CD8-positive, alpha-beta memory T cell (primary cell): ENCODE measurements at regions not wholly inside any gene's neighbourhood (a gene's known extent, or its start where the extent isn't known, plus 50 kb on each side); places are given as distances from the start of the nearest gene placed in this dataset.
"Not testable (repeated sequence)": the region's sequence is repeated elsewhere in the genome, so short reads cannot be mapped to it uniquely, and the experiment has no call there.

Experiments
- CTCF ChIA-PET: fragments of 350-600 bp; sonication (Branson Sonifier 250); formaldehyde crosslinking; loops from one replicate; lab custom pipeline; 2021; ENCODE audit warnings: antibody characterized with exemption; lab: Charles Lee
- POLR2A ChIA-PET: fragments of 350-600 bp; sonication (Branson Sonifier 250); formaldehyde crosslinking; loops from one replicate; lab custom pipeline; 2021; ENCODE audit warnings: antibody characterized with exemption; lab: Charles Lee
- DNase-seq, 5 donors: peaks; one replicate each; pipeline versions ENCODE4 v3.0.0 to v3.0.0-alpha.2; 2020 to 2022; ENCODE audit warnings: mixed read lengths in 1 of 5
- H3K27ac ChIP-seq: one replicate; pipeline ENCODE4 v1.7.0; 2013; ENCODE audit warnings: low read depth, mild to moderate bottlenecking, low read length, moderate library complexity
- H3K27me3 ChIP-seq: 2 replicates; pipeline ENCODE4 v1.7.0; 2013; ENCODE audit warnings: low read length, mild to moderate bottlenecking; ENCODE audit not compliant: insufficient read depth, poor library complexity, severe bottlenecking
- H3K36me3 ChIP-seq: 2 replicates; pipeline ENCODE4 v1.7.0; 2013; ENCODE audit warnings: mild to moderate bottlenecking, low read length, moderate library complexity; ENCODE audit not compliant: insufficient read depth
- H3K4me1 ChIP-seq: 2 replicates; pipeline ENCODE4 v1.7.0; 2013; ENCODE audit warnings: mild to moderate bottlenecking, low read length, moderate library complexity; ENCODE audit not compliant: insufficient read depth
- H3K4me3 ChIP-seq: 2 replicates; pipeline ENCODE4 v1.7.0; 2013; ENCODE audit warnings: mild to moderate bottlenecking, low read length
- H3K9me3 ChIP-seq: 2 replicates; pipeline ENCODE4 v1.7.0; 2013; ENCODE audit warnings: mild to moderate bottlenecking, low read length
- H3K27ac Mint-ChIP-seq, 8 donors: one replicate each; pipeline ENCODE4 v1.8.0; 2020 to 2021; ENCODE audit warnings: mixed read lengths in 8 of 8, mild to moderate bottlenecking in 6 of 8, inconsistent platforms in 3 of 8, moderate library complexity in 3 of 8
- H3K27me3 Mint-ChIP-seq, 2 donors: one replicate each; pipeline ENCODE4 v1.8.0; 2020 to 2021; ENCODE audit warnings: mixed read lengths in 2 of 2, mild to moderate bottlenecking in 1 of 2, moderate library complexity in 1 of 2
- H3K36me3 Mint-ChIP-seq, 3 donors: one replicate each; pipeline ENCODE4 v1.8.0; 2020 to 2021; ENCODE audit warnings: mixed read lengths in 3 of 3, inconsistent platforms in 1 of 3, mild to moderate bottlenecking in 1 of 3
- H3K4me1 Mint-ChIP-seq, 3 donors: one replicate each; pipeline ENCODE4 v1.8.0; 2020 to 2021; ENCODE audit warnings: mixed read lengths in 3 of 3, inconsistent platforms in 1 of 3, mild to moderate bottlenecking in 1 of 3
- H3K4me3 Mint-ChIP-seq, 7 donors: one replicate each; pipeline ENCODE4 v1.8.0; 2020 to 2021; ENCODE audit warnings: mixed read lengths in 7 of 7, mild to moderate bottlenecking in 6 of 7, moderate library complexity in 4 of 7, inconsistent platforms in 2 of 7
- H3K9me3 Mint-ChIP-seq, 5 donors: one replicate each; pipeline ENCODE4 v1.8.0; 2020 to 2022; ENCODE audit warnings: mixed read lengths in 5 of 5, mild to moderate bottlenecking in 3 of 5, moderate library complexity in 2 of 5, inconsistent platforms in 1 of 5

DNA sequence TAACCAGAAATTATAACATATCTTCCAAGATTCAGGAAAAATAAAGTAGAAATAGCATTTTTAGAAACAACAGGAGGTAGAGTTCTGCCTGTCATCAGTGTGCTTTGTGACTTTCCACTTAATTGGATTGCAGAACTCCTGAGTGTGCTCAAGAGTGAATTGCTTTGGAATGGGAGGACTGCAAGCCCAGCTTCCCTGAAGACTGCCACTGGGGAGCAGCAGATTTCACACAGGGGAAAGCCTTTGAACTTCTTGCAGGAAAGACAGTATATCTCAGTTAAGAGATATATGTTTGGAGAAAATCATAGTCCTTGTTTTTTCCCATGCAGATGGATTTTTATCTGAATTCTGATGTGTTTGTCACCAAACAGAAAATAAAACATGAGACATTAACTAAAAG lies 124.5 kb downstream of the TMEM168 start:
- Histone ChIP-seq H3K27ac (no peak overlapping the region), H3K36me3 (no peaks in the 10 kb centered on the region), H3K4me3 (no peak overlapping the region), H3K4me1 (no peaks in the 10 kb centered on the region), H3K9me3 (no peaks in the 10 kb centered on the region), H3K27me3 (no peaks in the 10 kb centered on the region)
- POLR2A ChIA-PET = no interaction called here
- no peak for DNase-seq
- CTCF ChIA-PET = no interaction called here
- H3K9me3 Mint-ChIP-seq = peaks cover 0 to 7% (median 0%) of the 10 kb centered on the region in 5 donors
- H3K4me3 Mint-ChIP-seq = no peak overlapping the region
- no peaks in the 10 kb centered on the region for H3K36me3 Mint-ChIP-seq
- H3K27ac Mint-ChIP-seq = no peak overlapping the region
- no peaks in the 10 kb centered on the region for H3K4me1 Mint-ChIP-seq
- H3K27me3 Mint-ChIP-seq = peaks cover 11 to 13% of the 10 kb centered on the region in 2 donors

DNA sequence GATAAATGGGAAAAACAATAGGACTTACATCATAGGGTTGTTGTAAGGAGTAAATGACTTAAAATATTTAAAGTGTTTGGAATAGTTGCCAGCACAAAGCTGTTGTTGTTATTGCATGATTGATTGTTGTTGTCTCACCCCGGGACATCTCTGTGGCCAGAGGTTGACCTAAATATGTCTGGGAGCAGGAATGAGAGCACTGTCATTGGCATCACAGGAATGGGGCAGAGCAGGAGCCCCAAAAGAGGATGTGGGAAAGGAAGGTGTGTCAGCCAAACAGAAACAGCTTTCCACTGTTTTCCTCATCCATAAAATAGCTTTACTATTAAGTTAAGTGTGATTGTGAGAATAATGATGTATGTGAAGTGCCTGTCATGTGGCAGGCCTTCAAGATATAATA lies 121.6 kb downstream of the TMEM168 start:
- POLR2A ChIA-PET = no interaction called here
- H3K27me3 ChIP-seq = no peaks in the 10 kb centered on the region
- no peak overlapping the region for H3K27ac ChIP-seq
- H3K36me3 ChIP-seq = no peaks in the 10 kb centered on the region
- no peaks in the 10 kb centered on the region for H3K4me1 Mint-ChIP-seq
- CTCF ChIA-PET = interaction anchor here (0.7 kb wide), 1 partner anchor 346 kb away, joined by 3 read pairs; no protein-coding TSS in a partner anchor
- H3K4me3 ChIP-seq = no peak overlapping the region
- peaks cover 5 to 15% of the 10 kb centered on the region in 2 donors for H3K27me3 Mint-ChIP-seq
- DNase-seq = no peak
- H3K36me3 Mint-ChIP-seq = no peaks in the 10 kb centered on the region
- no peaks in the 10 kb centered on the region for H3K9me3 Mint-ChIP-seq
- H3K9me3 ChIP-seq = no peaks in the 10 kb centered on the region
- no peak overlapping the region for H3K4me3 Mint-ChIP-seq
- no peak overlapping the region for H3K27ac Mint-ChIP-seq
- no peaks in the 10 kb centered on the region for H3K4me1 ChIP-seq

DNA sequence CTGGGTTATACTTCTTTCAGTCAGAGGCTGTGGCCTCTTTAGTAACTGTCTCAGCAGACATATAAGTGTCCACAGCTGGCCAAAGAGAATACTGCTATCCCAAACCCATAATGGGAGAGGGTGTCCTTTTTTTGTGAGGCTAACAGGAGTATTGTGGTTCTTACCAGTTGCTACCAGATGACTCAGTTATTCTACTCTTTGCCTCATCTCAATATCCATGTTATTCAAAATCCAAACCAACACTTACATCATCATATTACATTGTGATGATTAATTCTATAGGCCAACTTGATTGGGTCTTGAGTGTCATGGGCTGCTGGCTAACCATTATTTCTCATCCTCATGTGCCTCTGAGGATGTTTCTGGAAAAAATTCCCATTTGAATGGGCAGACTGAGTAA lies 120.9 kb downstream of the TMEM168 start:
- Mint-ChIP-seq H3K36me3 (no peaks in the 10 kb centered on the region), H3K27me3 (peaks cover 5 to 20% of the 10 kb centered on the region in 2 donors), H3K4me1 (no peaks in the 10 kb centered on the region), H3K9me3 (no peaks in the 10 kb centered on the region), H3K27ac (no peak overlapping the region), H3K4me3 (no peak overlapping the region)
- Histone ChIP-seq H3K9me3 (no peaks in the 10 kb centered on the region), H3K36me3 (no peaks in the 10 kb centered on the region), H3K27me3 (no peaks in the 10 kb centered on the region), H3K4me1 (no peaks in the 10 kb centered on the region), H3K27ac (no peak overlapping the region), H3K4me3 (no peak overlapping the region)
- ChIA-PET POLR2A (no interaction called here), CTCF (no interaction called here)
- no peak for DNase-seq

DNA sequence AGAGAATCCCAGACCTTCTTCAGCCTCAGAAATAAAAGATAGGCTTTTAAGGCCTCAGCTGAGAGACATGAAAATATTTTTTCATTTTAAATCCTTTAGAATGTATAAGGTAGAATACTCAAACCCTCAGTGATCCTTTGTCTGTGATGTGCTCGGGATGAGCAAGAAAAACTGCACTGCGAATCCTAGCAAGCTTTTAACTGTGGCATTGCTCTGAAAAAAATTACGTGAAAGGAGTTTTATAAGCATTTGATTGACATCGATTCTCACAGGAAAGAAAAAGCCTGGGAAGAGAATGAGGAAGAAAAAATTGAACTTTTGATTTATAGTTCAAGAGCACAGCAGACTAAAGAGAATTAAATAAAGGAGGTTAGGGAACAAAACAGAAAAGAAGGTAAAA lies 120.0 kb downstream of the TMEM168 start:
- Histone ChIP-seq H3K27ac (no peak overlapping the region), H3K9me3 (no peaks in the 10 kb centered on the region), H3K36me3 (no peaks in the 10 kb centered on the region), H3K4me3 (no peak overlapping the region), H3K4me1 (no peaks in the 10 kb centered on the region), H3K27me3 (no peaks in the 10 kb centered on the region)
- no peak for DNase-seq
- H3K4me1 Mint-ChIP-seq = no peaks in the 10 kb centered on the region
- ChIA-PET CTCF (no interaction called here), POLR2A (no interaction called here)
- no peaks in the 10 kb centered on the region for H3K9me3 Mint-ChIP-seq
- no peak overlapping the region for H3K4me3 Mint-ChIP-seq
- no peaks in the 10 kb centered on the region for H3K36me3 Mint-ChIP-seq
- H3K27me3 Mint-ChIP-seq = peaks cover 5 to 17% of the 10 kb centered on the region in 2 donors
- no peak overlapping the region for H3K27ac Mint-ChIP-seq

DNA sequence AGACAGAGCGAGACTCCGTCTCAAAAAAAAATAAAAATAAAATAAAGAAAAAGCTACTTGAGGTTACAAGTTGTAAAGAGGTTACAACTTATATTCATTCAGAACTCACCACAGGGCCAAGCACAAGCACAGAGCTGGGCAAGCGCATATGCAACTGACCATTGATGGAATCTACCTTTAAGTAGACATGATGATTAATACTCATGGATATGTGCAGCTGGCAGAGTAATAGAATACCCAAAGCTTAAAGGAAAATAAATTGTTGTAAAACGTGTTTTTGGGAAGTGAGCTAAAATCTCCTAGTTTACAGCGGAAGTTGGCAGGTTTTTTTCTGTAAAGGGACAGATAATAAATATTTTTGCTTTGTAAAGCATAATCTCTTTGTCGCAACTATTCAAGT lies 111.6 kb downstream of the TMEM168 start:
- H3K27ac ChIP-seq = no peak overlapping the region
- no peak overlapping the region for H3K27ac Mint-ChIP-seq
- peaks cover 0 to 8% of the 10 kb centered on the region in 2 donors for H3K27me3 Mint-ChIP-seq
- no peaks in the 10 kb centered on the region for H3K9me3 ChIP-seq
- no peak overlapping the region for H3K4me3 ChIP-seq
- no peaks in the 10 kb centered on the region for H3K9me3 Mint-ChIP-seq
- peaks cover 5% of the 10 kb centered on the region for H3K27me3 ChIP-seq
- DNase-seq = no peak
- no peaks in the 10 kb centered on the region for H3K36me3 Mint-ChIP-seq
- no peaks in the 10 kb centered on the region for H3K36me3 ChIP-seq
- H3K4me3 Mint-ChIP-seq = no peak overlapping the region
- CTCF ChIA-PET = no interaction called here
- POLR2A ChIA-PET = no interaction called here
- H3K4me1 Mint-ChIP-seq = no peaks in the 10 kb centered on the region
- H3K4me1 ChIP-seq = no peaks in the 10 kb centered on the region

DNA sequence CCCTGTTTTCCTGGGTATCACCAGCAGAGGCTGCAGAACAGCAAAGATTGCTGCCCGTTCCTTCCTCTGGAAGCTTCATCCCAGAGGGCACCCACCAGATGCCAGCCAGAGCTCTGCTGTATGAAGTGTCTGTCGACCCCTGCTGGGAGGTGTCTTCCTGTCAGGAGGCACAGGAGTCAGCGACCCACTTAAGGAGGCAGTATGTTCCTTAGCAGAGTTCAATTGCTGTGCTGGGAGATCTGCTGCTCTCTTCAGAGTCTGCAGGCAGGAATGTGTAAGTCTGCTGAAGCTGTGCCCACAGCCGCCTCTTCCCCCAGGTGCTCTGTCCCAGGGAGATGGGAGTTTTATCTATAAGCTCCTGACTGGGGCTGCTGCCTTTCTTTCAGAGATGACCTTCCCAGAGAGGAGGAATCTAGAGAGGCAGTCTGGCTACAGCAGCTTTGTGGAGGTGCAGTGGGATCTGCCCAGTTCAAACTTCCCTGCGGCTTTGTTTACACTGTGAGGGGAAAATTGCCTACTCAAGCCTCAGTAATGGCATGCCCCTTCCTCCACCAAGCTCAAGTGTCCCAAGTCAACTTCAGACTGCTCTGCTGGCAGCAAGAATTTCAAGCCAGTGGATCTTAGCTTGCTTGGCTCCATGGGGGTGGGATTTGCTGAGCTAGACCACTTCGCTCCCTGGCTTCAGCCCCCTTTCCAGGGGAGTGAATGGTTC lies 100.6 kb downstream of the TMEM168 start:
- H3K4me3 ChIP-seq, H3K4me1 Mint-ChIP-seq, H3K27ac ChIP-seq, H3K27me3 ChIP-seq, POLR2A ChIA-PET, H3K4me1 ChIP-seq, H3K27ac Mint-ChIP-seq, CTCF ChIA-PET, H3K9me3 ChIP-seq, H3K4me3 Mint-ChIP-seq, H3K36me3 Mint-ChIP-seq, H3K36me3 ChIP-seq, DNase-seq: not testable (repeated sequence)
- H3K9me3 Mint-ChIP-seq = peaks cover 3 to 17% (median 5%) of the 10 kb centered on the region in 5 donors
- H3K27me3 Mint-ChIP-seq = peaks cover 16 to 22% of the 10 kb centered on the region in 2 donors

DNA sequence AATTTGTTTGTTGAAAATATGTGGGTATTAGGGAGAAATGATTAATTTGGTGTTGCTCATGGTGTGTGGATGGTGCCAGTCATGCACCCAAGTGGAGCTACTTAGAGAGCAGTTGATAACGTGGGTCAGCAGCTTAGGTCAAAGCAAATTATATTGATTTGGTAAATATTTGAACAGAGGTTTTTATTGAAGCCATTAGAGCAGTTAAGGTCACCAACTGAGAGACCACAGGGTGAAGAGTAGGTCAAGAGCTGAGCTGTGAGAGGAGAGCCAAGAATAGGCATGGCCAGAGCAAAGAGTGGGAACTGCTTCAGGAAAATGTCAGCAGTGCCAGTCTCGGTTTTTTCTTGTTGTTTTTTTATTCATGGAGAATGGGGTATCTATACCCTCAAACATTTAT lies 97.9 kb downstream of the TMEM168 start:
- Mint-ChIP-seq H3K4me1 (no peaks in the 10 kb centered on the region), H3K36me3 (no peaks in the 10 kb centered on the region), H3K9me3 (peaks cover 3 to 22% (median 12%) of the 10 kb centered on the region in 5 donors), H3K27ac (no peak overlapping the region), H3K27me3 (peaks cover 17 to 22% of the 10 kb centered on the region in 2 donors), H3K4me3 (no peak overlapping the region)
- CTCF ChIA-PET = no interaction called here
- H3K4me1 ChIP-seq = no peaks in the 10 kb centered on the region
- POLR2A ChIA-PET = no interaction called here
- no peaks in the 10 kb centered on the region for H3K36me3 ChIP-seq
- no peak overlapping the region for H3K4me3 ChIP-seq
- H3K9me3 ChIP-seq = no peaks in the 10 kb centered on the region
- H3K27me3 ChIP-seq = no peaks in the 10 kb centered on the region
- DNase-seq = no peak
- no peak overlapping the region for H3K27ac ChIP-seq

DNA sequence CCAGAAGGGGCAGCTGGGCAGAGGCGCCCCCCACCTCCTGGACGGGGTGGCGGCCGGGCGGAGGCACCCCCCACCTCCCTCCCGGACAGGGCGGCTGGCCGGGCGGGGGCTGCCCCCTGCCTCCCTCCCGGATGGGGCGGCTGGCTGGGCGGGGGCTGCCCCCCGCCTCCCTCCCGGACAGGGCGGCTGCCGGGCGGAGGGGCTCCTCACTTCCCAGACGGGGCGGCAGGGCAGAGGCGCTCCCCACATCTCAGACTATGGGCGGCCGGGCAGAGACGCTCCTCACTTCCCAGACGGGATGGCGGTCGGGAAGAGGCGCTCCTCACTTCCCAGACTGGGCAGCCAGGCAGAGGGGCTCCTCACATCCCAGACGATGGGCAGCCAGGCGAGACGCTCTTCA lies 93.0 kb downstream of the TMEM168 start:
- H3K4me1 ChIP-seq, DNase-seq, POLR2A ChIA-PET, H3K27ac ChIP-seq, H3K27me3 ChIP-seq, H3K4me3 ChIP-seq, CTCF ChIA-PET, H3K9me3 ChIP-seq, H3K4me3 Mint-ChIP-seq, H3K36me3 Mint-ChIP-seq, H3K4me1 Mint-ChIP-seq, H3K36me3 ChIP-seq, H3K27ac Mint-ChIP-seq: not testable (repeated sequence)
- Mint-ChIP-seq H3K9me3 (peaks cover 3 to 26% (median 15%) of the 10 kb centered on the region in 5 donors), H3K27me3 (peaks cover 22 to 42% of the 10 kb centered on the region in 2 donors)
